Smooth muscle cell (in vitro differentiated cells): ENCODE measurements at regions not wholly inside any gene's neighbourhood (a gene's known extent, or its start where the extent isn't known, plus 50 kb on each side); places are given as distances from the start of the nearest gene placed in this dataset.
A peak's percentile ranks its signal among the peaks of the same experiment; 100 is the strongest.

Experiments
- DNase-seq: peaks from one replicate; lab custom pipeline; 2025; ENCODE audit not compliant: unreplicated experiment; lab: John Stamatoyannopoulos, UW
- H2AFZ ChIP-seq: fragments of 200-600 bp; sonication (generic); 2 replicates; pipeline ENCODE4 v1.6.0; 2016; ENCODE audit warnings: antibody characterized with exemption, low read depth, mild to moderate bottlenecking
- H3F3A ChIP-seq: fragments of 200-600 bp; sonication (generic); 2 replicates; pipeline ENCODE4 v1.6.0; 2017; ENCODE audit warnings: antibody characterized with exemption, low read depth
- H3K27ac ChIP-seq: fragments of 200-600 bp; sonication (generic); 2 replicates; pipeline ENCODE4 v1.5.1; 2016; ENCODE audit warnings: low read depth, mild to moderate bottlenecking
- H3K27me3 ChIP-seq: fragments of 200-600 bp; sonication (generic); 2 replicates; pipeline ENCODE4 v1.6.1; 2016; ENCODE audit warnings: low read depth, mild to moderate bottlenecking
- H3K36me3 ChIP-seq: fragments of 200-600 bp; sonication (generic); 2 replicates; pipeline ENCODE4 v1.5.1; 2016; ENCODE audit warnings: low read depth
- H3K4me1 ChIP-seq: fragments of 200-600 bp; sonication (generic); 2 replicates; pipeline ENCODE4 v1.5.1; 2016; ENCODE audit warnings: low read depth
- H3K4me2 ChIP-seq: fragments of 200-600 bp; sonication (generic); 2 replicates; pipeline ENCODE4 v1.6.0; 2016; ENCODE audit warnings: mild to moderate bottlenecking
- H3K4me3 ChIP-seq: fragments of 200-600 bp; sonication (generic); 2 replicates; pipeline ENCODE4 v1.5.1; 2016; ENCODE audit warnings: mild to moderate bottlenecking
- H3K79me2 ChIP-seq: fragments of 200-600 bp; sonication (generic); 2 replicates; pipeline ENCODE4 v1.6.0; 2016; ENCODE audit warnings: low read depth, mild to moderate bottlenecking
- H3K9ac ChIP-seq: fragments of 200-600 bp; sonication (generic); 2 replicates; pipeline ENCODE4 v1.6.0; 2016; ENCODE audit warnings: low read depth
- H3K9me3 ChIP-seq: fragments of 200-600 bp; sonication (generic); replicated peaks from 2 replicates; pipeline ENCODE4 v1.5.1; 2016; ENCODE audit warnings: low read depth
- H4K20me1 ChIP-seq: fragments of 200-600 bp; sonication (generic); 2 replicates; pipeline ENCODE4 v1.6.0; 2016; ENCODE audit warnings: low read depth
- CTCF ChIP-seq: fragments of 200-600 bp; sonication (generic); IDR thresholded peaks from 2 replicates; pipeline ENCODE4 v1.5.1; 2017; ENCODE audit warnings: borderline replicate concordance, mild to moderate bottlenecking, antibody characterized with exemption; ENCODE audit not compliant: insufficient read depth, poor library complexity, severe bottlenecking
- WGBS: methylation state at CpG from one replicate; pipeline ENCODE4 v1.1.7; 2016; ENCODE audit warnings: low lambda C conversion rate; 5-methylcytosine and 5-hydroxymethylcytosine counted together

- Histone ChIP-seq H2AFZ (no peak overlapping the region), H3K4me1 (peaks cover 15% of the 10 kb centered on the region), H3F3A (no peaks in the 10 kb centered on the region), H3K79me2 (no peaks in the 10 kb centered on the region), H3K4me3 (no peak overlapping the region), H3K27ac (no peak overlapping the region), H3K9me3 (no peaks in the 10 kb centered on the region), H3K9ac (no peak overlapping the region), H3K36me3 (no peaks in the 10 kb centered on the region), H3K27me3 (peaks cover 46% of the 10 kb centered on the region), H4K20me1 (no peaks in the 10 kb centered on the region), H3K4me2 (no peak overlapping the region)
- TF ChIP-seq CTCF = no peak
- DNase-seq = no peak
- 86% methylated on average over 4 of the region's 4 CpGs for WGBS
Observed at GRCh38 chr2:62573137-62573731, 67.2 kb upstream of the TMEM17 start.

GRCh38 chr2:62570861-62571698, 65.1 kb upstream of the TMEM17 start:
- 16% methylated on average over 35 of the region's 35 CpGs for WGBS
- H3K27ac ChIP-seq = no peak overlapping the region
- H3K4me2 ChIP-seq = peak overlapping the region; percentile 80
- H4K20me1 ChIP-seq = no peaks in the 10 kb centered on the region
- H3K9me3 ChIP-seq = no peaks in the 10 kb centered on the region
- no peak for TF ChIP-seq CTCF
- H3K36me3 ChIP-seq = no peaks in the 10 kb centered on the region
- no peaks in the 10 kb centered on the region for H3F3A ChIP-seq
- peaks cover 9% of the 10 kb centered on the region for H3K4me1 ChIP-seq
- H3K79me2 ChIP-seq = no peaks in the 10 kb centered on the region
- no peak for DNase-seq
- H3K4me3 ChIP-seq = peak overlapping the region; percentile 34
- H2AFZ ChIP-seq = no peak overlapping the region
- H3K27me3 ChIP-seq = peaks cover 46% of the 10 kb centered on the region
- H3K9ac ChIP-seq = no peak overlapping the region

GRCh38 chr2:62569907-62570841, 64.2 kb upstream of the TMEM17 start:
- no peaks in the 10 kb centered on the region for H4K20me1 ChIP-seq
- DNase-seq = no peak
- peak overlapping the region; percentile 34 for H3K4me3 ChIP-seq
- WGBS = 47% methylated on average over 23 of the region's 23 CpGs
- no peak for TF ChIP-seq CTCF
- H3K27me3 ChIP-seq = peaks cover 46% of the 10 kb centered on the region
- H3K4me2 ChIP-seq = no peak overlapping the region
- no peak overlapping the region for H3K27ac ChIP-seq
- H3K79me2 ChIP-seq = no peaks in the 10 kb centered on the region
- no peak overlapping the region for H2AFZ ChIP-seq
- no peaks in the 10 kb centered on the region for H3F3A ChIP-seq
- no peaks in the 10 kb centered on the region for H3K36me3 ChIP-seq
- H3K4me1 ChIP-seq = peaks cover 9% of the 10 kb centered on the region
- no peaks in the 10 kb centered on the region for H3K9me3 ChIP-seq
- H3K9ac ChIP-seq = no peak overlapping the region
